AG09309 (cell line): ENCODE measurements at regions not wholly inside any gene's neighbourhood (a gene's known extent, or its start where the extent isn't known, plus 50 kb on each side); places are given as distances from the start of the nearest gene placed in this dataset.

Experiments used
- DNase-seq: peaks from one replicate; pipeline ENCODE4 v3.0.0-alpha.2; 2010; ENCODE audit warnings: low read depth
- H3K4me3 ChIP-seq: 2 replicates; pipeline ENCODE4 v1.5.1; 2011; ENCODE audit warnings: mild to moderate bottlenecking, low read depth, low read length, moderate library complexity; ENCODE audit not compliant: control insufficient read depth
- TF ChIP-seq, protein P1 (sequence below): IDR thresholded peaks from 2 replicates; pipeline ENCODE4 v1.5.1; 2011; ENCODE audit warnings: mild to moderate bottlenecking, low read depth, low read length, inconsistent platforms; ENCODE audit not compliant: insufficient read depth, control insufficient read depth; ENCODE audit errors: missing control alignments

DNA sequence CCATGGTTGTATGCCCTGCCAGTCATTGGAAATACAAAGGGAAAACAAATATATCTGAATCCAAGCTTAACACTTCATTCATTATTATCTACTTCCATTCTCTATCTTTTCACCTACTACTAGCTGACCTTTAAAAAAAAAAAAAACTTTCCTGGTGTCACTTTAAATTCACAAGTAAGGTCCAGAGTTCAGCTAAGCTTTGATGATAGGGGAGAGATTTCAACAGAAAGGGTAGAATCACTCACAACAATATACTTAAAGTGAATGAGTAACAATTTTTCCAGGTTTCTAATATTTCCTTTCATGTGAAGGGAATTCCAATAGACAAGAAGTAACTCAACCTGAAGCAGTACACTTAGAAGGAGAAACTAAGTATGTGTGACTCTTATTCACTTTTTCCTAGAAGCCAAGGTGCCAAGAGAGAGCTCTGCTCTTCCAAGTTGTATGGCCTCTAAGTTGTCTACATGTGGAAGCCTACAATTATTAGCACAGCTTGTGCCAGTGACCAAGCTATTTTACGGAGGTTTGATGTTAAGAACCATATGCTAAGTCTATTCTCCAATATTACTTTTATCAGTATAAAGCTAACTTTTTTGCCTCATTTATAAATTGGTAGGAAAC lies 371.7 kb downstream of the TENT5A start:
- no peak overlapping the region for H3K4me3 ChIP-seq
- TF ChIP-seq, protein P1, sequence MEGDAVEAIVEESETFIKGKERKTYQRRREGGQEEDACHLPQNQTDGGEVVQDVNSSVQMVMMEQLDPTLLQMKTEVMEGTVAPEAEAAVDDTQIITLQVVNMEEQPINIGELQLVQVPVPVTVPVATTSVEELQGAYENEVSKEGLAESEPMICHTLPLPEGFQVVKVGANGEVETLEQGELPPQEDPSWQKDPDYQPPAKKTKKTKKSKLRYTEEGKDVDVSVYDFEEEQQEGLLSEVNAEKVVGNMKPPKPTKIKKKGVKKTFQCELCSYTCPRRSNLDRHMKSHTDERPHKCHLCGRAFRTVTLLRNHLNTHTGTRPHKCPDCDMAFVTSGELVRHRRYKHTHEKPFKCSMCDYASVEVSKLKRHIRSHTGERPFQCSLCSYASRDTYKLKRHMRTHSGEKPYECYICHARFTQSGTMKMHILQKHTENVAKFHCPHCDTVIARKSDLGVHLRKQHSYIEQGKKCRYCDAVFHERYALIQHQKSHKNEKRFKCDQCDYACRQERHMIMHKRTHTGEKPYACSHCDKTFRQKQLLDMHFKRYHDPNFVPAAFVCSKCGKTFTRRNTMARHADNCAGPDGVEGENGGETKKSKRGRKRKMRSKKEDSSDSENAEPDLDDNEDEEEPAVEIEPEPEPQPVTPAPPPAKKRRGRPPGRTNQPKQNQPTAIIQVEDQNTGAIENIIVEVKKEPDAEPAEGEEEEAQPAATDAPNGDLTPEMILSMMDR, result no peak
- no peak for DNase-seq

DNA sequence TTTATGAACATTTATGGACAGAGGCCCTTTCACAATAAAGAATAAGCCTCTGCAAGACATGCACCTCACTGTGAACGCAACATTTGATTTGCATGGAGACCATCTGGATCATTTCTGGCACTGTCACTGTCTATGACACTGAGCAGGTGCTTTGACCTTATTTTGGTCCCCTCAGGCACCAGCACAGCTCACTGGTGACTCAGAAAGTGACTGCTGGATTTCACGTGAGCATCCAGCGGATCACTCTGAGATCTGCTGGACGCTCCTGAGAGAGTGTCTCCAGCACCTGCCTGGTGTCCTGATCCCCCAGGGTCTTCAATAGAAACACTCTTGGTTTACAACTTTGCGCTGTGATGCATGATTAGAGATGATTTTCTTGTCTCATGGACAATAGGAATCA lies 375.7 kb downstream of the TENT5A start:
- H3K4me3 ChIP-seq, result no peak overlapping the region
- no peak for DNase-seq
- TF ChIP-seq, protein P1, result no peak

DNA sequence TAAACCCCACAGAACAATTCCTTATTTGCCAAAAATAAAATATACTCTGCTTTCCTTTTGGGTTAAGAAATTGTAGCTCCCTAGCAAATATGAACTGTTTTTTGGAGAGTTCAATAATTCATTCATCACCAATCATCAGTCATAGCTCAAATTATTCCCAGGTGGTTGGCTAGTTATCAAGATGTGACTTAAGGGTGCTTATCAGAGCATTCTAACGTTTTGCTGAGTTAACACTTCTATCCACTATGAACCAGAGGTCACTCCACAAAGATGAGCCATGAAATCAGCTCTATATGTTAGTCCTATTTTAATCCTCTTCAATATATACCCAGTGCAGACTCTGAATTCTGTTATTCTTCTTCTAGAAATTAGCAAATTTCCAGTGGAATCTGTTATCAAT lies 379.1 kb downstream of the TENT5A start:
- DNase-seq, result no peak
- TF ChIP-seq, protein P1, result no peak
- no peak overlapping the region for H3K4me3 ChIP-seq

- no peak overlapping the region for H3K4me3 ChIP-seq
- DNase-seq, result no peak
- TF ChIP-seq, protein P1, result no peak
Measured at GRCh38 chr6:81371930-81372329, 380.6 kb downstream of the TENT5A start.

GRCh38 chr6:81366972-81367371 lies 385.5 kb downstream of the TENT5A start:
- no peak overlapping the region for H3K4me3 ChIP-seq
- TF ChIP-seq, protein P1, result no peak
- no peak for DNase-seq

GRCh38 chr6:81362246-81362645 lies 390.2 kb downstream of the TENT5A start:
- TF ChIP-seq, protein P1, result no peak
- no peak for DNase-seq

More at GRCh38 chr6:81362246-81362645, 390.2 kb downstream of the TENT5A start:
- no peak overlapping the region for H3K4me3 ChIP-seq
